ENCODE measurements at regions not wholly inside any gene's neighbourhood (a gene's known extent, or its start where the extent isn't known, plus 50 kb on each side); places are given as distances from the start of the nearest gene placed in this dataset.

DNA sequence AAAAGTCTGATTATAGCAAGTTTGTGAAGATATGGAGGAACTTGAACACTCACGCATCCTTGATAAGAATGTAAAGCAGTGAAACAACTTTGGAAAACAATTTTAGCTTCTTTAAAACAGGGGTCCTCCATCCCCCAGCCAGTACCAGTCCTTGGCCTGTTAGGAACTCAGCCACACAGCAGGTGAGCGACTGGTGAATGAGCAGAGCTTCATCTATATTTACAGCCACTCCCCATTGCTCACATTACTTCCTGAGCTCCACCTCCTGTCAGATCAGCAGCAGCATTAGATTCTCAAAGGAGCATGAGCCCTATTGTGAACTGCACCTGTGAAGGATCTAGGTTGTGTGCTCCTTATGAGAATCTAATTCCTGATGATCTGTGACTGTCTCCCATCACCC is 530.3 kb upstream of the PRKX start:
- no peak for DNase-seq (ENCODE audit: low read depth)

DNA sequence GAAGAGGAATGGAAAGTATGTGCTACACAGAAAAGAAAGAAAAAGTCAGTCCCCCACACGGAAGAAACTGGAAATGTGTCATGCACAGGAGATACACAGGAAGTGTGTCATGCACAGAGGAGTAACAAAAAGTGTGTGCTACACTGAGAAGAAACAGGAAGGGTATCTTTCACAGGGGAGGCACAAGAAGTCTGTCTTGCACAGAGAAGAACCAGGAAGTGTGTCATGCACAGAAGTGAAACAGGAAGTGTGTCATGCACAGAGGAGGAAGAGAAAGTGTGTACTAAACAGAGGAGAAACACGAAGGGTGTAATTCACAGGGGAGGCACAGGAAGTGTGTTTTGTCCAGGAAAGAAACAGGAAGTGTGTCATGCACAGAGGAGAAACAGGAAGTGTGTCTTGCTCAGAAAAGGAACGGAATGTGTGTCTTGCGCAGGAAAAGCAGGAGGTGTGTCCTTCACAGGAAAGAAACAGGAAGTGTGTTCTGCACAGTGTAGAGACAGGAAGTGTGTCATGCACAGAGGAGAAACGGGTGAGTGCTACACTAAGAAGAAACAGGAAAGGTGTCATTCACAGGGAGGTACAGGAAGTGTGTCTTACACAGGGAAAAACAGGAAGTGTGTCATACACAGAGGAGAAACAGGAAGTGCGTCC is 527.2 kb upstream of the PRKX start:
- DNase-seq (ENCODE audit: low read depth) = no peak

DNA sequence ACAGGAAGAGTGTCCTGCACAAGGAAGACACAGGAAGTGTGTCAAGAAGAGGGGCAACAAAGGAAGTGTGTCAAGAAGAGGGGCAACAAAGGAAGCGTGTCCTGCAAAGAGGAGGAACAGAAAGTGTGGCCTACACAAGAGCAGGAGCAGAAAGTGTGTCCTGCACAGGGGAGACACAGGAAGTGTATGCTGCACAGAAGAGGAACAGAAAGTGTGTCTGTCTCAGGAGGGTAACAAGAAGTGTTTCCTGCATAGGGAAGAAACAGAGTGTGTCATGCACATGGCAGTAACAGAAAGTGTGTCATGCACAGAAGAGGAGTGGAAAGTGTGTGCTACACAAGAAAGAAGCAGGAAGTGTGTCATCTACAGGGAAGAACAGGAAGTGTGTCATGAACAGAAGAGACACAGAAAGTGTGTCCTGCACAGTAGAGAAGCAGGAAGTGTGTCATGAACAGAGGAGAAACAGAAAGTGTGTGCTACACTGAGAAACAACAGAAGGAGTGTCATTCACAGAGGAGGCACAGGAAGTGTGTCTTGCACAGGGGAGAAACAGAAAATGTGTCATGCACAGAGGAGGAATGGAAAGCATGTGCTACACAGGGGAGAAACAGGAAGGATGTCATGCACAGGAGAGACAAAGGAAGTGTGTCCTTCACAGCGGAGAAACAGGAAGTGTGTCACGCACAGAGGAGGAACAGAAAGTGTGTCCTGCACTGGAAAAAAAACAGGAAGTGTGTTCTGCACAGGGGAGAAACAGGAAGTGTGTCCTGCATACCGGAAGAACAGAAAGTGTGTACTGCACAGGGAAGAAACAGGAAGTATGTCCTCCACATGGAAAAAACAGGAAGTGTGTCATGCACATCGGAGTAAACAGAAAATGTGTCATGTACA is 526.4 kb upstream of the PRKX start:
- DNase-seq (ENCODE audit: low read depth) = no peak

DNA sequence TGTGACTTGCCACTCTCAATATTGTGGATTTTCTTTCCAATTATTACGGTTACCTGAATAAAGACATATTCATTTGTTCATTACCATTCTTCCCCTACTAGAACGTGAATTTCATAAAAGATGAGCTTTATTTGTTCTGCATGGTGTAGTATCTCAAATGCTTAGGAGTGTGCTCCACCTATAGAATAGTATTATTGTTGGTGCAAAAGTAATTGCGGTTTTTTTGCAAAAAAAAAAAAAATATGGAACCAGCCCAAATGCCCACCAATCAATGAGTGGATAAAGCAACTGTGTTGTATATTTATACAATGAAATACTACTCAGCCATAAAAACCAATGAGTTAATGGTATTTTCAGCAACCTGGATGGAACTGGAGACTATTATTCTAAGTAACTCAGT is 525.5 kb upstream of the PRKX start:
- no peak for DNase-seq (ENCODE audit: low read depth)

DNA sequence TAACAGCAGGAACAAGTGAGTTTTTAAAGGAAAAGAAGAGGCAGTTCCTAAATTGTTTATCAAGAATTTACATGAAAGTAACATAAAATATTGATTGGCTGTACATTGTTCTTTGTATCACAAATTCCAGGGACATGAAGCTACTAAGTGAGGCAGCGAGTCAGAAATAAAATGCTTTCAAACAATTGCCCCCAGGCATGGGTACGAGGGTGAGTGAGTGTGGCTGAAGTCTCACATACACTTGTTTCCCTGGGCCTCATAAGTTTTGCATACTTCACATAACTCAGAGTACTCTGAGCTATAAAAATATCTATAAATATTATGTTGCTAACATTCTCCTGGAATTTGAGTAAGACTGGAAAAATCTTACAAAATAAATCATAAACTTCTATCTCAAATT is 511.6 kb upstream of the PRKX start:
- no peak for DNase-seq (ENCODE audit: low read depth)

DNA sequence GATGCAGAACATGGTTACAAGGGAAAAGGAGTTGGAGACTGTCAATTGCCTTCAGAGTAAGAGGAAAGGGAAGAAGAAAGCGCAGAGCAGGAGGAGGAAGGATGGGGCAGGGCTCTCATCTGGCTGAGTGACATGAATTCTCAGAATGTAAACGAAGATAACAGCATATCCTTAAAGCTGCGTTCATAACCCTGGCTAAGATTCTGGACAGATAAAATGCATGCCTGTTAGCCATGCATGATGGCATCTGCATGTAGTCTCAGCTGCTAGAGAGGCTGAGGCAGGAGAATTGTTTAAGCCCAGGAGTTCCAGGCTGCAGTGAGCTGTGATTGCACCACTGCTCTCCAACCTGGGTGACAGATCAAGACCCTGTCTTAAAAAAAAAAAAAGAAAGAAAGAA is 493.5 kb upstream of the PRKX start:
- DNase-seq (ENCODE audit: low read depth) = no peak

DNA sequence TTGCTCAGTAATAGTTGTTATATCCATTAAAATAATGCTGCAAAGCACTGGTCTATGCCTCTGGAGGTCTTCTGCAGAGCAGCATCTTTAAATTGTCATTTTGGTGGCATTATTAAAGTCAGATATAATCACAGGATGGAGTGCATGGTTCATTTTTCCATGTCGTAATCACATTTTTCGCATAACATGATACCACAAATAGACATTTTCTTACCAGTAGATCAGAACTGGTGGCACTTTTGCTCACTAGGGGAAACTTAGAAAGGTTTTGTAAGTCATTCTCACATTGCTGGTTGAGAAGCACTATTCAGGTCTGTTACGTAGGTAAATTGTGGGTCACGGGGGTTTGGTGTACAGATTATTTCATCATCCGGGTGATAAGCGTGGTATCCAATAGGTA is 484.5 kb upstream of the PRKX start:
- no peak for DNase-seq (ENCODE audit: low read depth)

DNA sequence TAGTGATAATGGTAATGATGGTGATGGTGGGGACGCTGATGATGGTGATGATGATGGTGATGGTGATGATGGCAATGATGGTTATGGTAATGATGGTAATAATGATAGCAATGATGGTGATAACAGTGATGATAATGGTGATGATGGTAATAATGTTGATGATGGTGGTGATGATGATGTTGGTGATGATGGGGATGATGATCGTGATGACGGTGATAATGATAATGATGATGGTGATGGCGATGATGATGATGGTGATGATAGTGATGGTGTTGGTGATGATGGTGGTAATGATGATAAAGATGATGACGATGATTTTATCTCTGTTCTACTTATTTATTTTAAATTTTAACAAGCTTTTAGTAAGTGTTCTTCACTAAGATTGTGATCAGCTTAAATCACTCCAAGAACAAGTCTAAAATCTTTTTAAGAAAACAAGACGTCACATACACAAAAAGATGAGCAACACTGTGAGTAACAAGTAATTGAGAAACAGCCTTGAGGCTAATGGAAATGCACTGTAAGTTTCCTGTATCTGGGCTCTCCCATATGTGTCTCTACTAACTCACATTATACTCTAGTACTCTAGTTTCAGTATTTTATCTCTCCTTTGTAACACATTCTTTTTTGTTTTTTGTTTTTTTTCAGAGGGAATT is 480.2 kb upstream of the PRKX start:
- no peak for DNase-seq (ENCODE audit: low read depth)

DNA sequence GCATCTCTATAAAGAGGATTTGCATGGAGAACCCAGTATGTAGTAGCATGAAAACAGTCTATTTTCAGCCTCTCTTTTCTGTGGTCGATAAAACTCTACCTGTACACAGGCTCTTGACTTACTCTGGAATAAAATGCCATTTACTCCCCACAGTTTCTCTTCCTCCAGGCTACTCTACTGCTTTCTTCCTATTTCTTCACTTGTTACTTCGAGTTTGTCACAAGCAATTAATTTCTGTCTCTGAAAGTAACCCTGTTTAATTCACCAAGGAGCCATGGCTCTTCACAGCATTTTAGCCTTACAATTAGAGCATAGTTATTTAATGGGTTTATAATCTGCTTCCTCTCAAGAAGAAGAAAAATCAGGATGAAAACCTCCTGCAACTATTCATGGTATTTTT is 472.9 kb upstream of the PRKX start:
- no peak for DNase-seq (ENCODE audit: low read depth)

DNA sequence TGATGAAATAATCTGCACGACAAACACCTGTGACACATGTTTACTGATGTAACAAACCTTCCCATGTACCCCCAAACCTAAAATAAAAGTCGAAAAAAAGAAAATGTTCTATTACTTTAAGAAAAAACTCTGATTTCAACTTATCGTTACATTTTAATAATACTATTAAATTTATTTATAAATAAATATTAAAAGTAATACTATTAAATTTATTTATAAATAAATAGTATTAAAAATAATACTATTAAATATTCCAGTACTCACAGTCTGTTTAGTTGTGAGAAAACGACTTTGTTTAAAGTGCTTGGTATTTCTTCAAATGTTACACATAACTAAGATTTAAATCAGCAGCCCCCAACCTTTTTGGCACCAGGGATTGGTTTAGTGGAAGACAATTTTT is 471.6 kb upstream of the PRKX start:
- no peak for DNase-seq (ENCODE audit: low read depth)

DNA sequence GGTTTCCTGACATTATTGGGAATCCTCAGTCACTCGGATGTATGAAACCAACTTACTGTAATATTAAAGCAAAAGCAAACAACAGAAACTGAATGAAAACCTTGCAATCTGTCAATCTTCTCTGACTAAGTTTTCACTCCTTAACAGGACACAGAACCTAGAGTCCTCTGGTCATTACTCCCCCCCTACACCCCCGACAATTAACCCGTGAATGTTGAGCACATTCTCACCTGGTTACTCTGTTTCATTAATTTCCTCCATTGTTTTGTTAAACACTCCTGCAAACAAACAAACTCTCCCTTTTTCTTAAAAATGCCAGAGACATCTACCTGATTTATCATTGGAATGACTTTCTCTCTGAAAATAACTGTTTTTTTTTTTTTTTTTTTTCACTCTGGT is 469.0 kb upstream of the PRKX start:
- DNase-seq (ENCODE audit: low read depth) = no peak

DNA sequence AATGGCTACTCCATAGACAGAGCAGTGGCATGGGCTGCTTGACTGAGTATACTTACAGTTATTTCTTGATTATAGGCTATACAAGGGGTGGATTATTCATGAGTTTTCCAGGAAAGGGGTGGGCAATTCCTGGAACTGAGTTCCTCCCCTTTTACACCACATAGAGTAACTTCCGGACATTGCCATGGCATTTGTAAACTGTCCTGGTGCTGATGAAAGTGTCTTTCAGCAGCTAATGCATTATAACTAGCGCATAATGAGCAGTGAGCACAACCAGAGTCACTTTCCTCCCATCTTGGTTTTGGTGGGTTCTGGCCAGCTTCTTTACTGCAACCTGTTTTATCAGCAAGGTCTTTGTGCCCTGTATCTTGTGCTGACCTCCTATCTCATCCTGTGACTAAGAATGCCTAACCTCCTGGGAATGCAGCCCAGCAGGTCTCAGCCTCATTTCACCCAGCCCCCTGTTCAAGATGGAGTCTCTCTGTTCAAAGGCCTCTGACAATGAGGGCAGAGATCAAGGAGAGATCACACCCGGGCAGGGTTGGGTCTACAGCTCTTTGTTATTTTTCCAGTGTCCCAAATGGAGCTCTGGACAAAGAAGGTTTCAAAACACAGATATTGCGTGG is 468.4 kb upstream of the PRKX start:
- DNase-seq (ENCODE audit: low read depth) = no peak

DNA sequence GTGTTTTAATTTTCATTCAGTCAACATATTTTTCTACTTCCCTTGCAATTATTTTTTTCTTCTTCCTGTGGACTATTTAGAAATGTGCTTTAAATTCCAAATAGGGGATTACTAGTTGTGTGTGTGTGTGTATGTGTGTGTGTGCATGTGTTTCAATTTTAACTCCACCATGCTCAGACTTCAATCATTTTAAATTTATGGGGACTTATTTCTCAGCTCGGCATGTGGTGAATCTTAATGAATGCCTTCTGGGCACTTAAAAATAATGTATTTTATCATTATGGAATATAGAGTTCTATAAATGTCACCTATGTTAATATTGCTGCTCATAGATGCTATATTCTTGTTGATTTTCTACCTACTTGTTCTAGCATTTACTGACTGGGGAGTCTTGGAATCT is 465.6 kb upstream of the PRKX start:
- no peak for DNase-seq (ENCODE audit: low read depth)

DNA sequence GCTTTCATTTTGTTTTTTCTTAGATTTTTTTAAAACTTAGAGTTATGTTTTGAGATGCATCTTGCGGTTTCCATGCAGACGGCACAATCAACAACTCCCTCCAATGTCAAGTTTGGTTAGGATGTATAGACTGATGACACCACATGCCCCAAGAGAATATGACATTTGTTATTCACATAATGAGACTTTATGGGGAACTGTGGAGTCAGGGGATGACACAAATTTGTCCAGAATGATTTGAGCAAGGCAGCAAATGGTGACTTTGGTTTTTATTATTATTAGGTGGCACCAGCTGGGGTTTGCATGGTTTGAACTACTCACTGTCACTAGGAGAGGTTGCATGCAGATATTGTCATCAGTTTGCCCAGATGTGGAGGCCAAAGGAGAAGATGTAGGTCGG is 461.8 kb upstream of the PRKX start:
- no peak for DNase-seq (ENCODE audit: low read depth)

DNA sequence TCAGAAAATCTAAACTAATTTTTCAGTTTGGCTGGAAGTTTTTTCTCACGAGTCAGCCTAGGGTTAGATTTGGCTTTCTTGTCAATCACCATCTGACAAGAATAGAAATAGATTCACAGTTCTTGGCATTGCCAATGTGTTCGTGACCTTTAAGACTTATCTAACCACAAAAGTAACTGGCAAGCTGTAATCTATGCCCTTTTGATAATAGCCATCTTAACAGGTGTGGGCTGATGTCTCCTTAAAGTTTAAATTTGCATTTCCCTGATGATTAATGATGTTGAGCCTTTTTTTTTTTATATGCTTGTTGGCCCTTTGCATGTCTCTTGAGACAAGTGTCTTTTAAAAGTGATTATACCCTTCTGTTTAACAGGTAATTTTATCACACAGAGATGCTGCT is 460.3 kb upstream of the PRKX start:
- no peak for DNase-seq (ENCODE audit: low read depth)

DNA sequence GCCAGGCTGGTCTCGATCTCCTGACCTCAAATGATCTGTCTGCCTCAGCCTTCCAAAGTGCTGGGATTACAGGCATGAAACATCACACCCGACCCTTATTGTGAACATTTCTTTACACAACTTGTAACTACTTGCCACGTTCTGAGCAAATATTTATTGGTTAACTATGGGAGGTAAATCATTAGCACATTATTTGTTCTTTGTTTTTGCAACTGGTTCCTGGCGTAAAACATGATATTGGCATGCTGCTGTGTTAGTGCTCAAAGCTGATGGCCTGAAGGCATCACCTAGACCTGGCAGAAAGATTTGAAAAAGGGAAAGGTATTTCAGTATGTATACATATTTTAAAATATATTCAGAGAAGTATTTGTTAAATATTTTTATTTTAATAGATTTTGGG is 438.3 kb upstream of the PRKX start:
- no peak for DNase-seq (ENCODE audit: low read depth)

DNA sequence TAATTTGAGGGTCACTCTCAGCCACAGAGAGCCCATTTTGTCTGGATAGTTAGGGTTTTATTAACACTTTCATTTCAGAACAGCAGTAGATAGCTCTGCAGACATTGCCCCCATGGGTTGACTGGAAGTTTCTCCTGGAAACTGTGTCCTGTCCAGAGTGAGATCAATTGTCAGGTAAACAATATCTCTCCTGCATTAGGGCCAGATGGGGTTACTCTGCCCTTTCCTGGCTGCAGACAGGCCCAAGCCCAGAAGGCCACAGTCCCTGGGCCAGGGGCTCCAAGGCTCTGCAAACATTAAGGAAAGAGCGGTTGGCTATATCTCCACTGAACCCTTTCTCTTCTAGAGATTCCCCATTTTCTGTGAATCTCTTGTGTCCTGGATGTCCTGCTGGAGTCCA is 436.8 kb upstream of the PRKX start:
- DNase-seq (ENCODE audit: low read depth) = no peak

DNA sequence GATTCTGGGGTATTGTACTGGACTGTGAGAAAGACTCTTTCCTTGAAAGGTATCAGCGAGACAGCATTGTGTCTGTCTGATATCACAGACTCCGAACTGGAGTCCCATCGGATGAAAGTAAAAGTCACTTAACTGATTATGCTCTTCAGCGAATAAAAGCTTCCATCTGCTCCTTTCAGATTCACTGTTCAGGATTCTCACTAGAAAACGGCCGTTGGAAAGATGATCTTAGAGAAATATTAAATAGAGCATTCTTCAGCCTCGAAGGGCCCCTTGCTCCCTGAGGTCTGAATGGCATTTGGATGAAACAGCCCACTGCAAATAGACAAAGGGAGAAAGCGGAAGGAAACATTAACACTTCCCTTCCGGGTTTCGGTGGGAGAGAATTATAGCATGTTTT is 416.2 kb upstream of the PRKX start:
- no peak for DNase-seq (ENCODE audit: low read depth)

DNA sequence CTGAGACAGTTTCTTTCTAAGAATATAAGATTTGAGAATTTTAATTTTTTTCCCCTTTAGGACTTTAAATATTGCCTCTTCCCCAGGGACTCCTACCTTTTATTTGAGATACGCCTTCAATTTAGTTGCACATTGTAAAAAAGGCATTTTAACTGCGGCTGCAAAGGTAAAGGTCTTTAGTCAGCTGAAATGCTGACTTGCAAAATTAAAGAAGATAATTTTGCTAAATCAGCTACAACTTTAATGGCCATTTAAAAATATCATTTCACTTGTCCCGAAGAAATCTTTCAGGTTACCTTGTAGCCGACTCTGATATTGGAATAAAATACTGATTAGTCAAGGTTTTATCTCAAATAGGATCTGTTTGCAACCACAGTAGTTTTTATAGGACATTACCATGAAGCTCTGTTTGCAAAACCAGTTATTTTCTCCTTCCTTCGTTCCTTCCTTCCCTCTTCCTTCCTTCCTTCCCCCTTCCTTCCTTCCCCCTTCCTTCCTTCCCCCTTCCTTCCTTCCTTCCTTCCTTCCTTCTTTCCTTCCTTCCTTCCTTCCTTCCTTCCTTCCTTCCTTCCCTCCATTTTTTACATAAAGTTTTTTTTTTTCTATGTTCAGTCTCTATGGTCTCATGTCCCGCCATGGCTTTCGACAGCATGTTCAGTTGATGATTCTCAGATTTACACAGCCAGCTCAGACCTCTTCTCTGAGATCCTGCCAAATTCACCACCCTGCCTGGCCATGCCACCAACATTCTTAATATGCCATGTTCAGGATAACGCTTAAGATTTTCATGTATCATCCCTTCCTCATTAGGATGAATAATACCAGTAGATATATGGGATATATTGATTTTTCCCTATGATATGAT is 405.4 kb upstream of the PRKX start:
- no peak for DNase-seq (ENCODE audit: low read depth)

DNA sequence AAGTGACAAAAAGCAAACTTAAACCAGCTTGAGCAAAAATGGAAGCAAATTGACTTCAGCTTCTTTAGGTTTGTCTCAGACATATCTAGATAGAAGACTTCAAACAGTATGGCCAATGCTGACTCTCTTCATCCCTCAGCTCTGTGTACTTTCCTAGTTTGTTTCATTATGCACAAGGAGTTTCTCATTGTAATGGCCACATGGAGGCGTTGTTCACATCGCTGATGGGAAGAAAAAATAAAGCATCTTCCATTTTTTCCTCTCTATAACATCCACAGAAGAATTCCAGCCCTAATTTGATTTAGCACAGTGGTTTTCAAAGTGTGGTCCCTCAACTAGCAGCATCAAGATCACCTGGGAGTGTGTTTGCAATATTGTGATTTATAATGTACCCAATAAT is 397.5 kb upstream of the PRKX start:
- no peak for DNase-seq (ENCODE audit: low read depth)

DNA sequence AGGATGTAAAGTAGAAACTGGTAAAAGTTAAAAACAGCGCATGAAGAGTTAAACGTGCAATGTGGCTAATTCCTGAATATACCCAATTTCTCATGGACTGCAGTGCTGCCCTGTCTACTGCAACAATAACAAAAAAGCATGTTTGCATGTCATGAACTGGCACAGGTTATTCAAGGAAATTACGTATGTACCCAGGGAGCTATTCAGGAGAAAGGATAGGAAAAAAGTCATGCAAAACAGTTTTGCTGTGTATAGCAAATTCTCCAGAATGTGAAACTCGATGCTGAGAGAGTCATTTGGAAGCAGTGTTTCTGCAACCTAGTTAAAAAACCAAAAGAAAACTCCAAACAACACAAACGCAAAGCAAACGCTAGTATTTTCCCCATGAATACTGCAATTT is 381.5 kb upstream of the PRKX start:
- no peak for DNase-seq (ENCODE audit: low read depth)

Measured in ELR (cell line).